HG03558 (cell line): ENCODE measurements at regions not wholly inside any gene's neighbourhood (a gene's known extent, or its start where the extent isn't known, plus 50 kb on each side); places are given as distances from the start of the nearest gene placed in this dataset.
"Not testable (repeated sequence)": the region's sequence is repeated elsewhere in the genome, so short reads cannot be mapped to it uniquely, and the experiment has no call there.

Experiments
- ATAC-seq: cut with Tn5 transposase; IDR thresholded peaks from one replicate; pipeline ENCODE4 v1.9.1; 2021; ENCODE audit warnings: moderate number of reproducible peaks; ENCODE audit not compliant: unreplicated experiment; ENCODE audit errors: extremely low read depth

DNA sequence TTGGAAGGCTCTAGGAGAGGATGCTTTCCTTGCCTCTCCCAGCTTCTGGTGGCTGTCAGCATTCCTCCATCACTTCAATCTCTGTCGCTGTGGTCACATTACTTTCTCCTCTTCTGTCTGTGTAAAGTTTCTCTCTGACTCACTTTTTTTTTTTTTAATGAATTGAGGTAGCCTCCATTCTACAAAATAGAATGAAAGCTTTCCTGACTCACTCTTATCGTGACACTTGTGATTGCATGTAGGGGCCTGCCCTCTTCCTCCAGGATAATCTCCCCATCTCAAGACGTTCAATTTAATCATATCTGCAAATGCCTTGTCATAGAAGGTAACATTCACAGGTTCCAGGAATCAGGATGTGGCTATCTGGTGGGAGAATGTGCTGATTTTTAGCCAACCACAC is 153.5 kb upstream of the HMGA2 start:
- no peak for ATAC-seq

- no peak for ATAC-seq
Measured at GRCh38 chr12:65672441-65672840, 151.8 kb upstream of the HMGA2 start.

GRCh38 chr12:65673156-65673690 is 151.1 kb upstream of the HMGA2 start:
- no peak for ATAC-seq

DNA sequence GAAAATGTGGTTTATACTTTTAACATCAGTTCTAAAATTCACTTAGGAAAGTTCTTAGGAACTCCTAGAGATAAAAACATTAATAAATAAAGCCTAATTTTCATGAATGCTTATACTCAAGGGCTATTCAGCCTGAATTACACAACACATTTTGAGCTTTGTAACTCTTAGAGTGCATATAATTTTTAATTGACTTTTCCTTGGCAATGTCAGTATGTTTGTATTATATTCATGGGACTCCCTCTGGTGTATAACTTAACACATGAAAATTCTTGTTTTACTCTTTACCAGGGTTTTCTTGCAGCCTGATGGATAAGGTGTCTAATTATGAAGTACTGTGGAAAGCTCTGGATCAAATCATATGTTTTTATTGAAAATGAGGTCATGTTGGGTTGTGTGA is 150.6 kb upstream of the HMGA2 start:
- no peak for ATAC-seq

GRCh38 chr12:65675141-65675621 is 149.1 kb upstream of the HMGA2 start:
- ATAC-seq: no peak

- ATAC-seq: not testable (repeated sequence)
Measured at GRCh38 chr12:65678172-65678571, 146.1 kb upstream of the HMGA2 start.

DNA sequence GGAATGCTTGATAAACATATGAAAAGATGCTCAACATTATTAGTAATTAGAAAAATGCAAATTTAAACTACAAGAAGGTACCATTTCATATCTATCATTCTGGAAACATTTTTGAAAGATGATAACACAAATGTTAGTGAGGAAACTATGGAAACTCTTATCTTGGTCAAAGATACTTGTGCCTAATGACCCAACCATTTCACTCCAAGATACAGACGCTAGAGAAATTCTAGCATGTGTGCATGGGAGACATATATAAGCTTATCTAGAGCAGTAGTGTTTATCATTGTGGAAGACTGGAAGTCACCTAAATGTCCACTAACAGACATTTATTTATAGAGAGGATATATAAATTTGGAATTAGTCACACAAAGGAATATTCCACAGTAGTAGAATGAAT is 143.1 kb upstream of the HMGA2 start:
- no peak for ATAC-seq

- no peak for ATAC-seq
Measured at GRCh38 chr12:65682112-65682511, 142.2 kb upstream of the HMGA2 start.

DNA sequence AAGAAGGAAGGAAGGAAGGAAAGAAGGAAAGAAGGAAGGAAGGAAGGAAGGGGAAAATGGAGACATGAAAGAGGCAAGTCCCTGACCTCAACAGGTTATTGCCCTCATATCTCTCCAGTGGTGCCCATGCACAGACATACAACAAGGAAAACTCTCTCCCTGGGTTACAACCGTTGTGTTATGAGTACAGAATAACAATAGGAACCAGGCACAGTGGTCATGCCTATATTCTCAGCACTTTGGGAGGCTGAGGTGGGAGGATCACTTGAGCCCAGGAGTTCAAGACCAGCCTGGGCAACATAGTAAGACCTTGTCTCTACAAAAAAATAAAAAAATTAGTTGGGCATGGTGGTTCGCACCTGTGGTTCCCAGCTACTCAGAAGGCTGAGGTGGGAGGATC is 139.4 kb upstream of the HMGA2 start:
- ATAC-seq: no peak

- ATAC-seq: no peak
Measured at GRCh38 chr12:65685514-65685913, 138.8 kb upstream of the HMGA2 start.

- ATAC-seq: no peak
Measured at GRCh38 chr12:65689508-65689907, 134.8 kb upstream of the HMGA2 start.

- ATAC-seq: no peak
Measured at GRCh38 chr12:65690477-65690876, 133.8 kb upstream of the HMGA2 start.

DNA sequence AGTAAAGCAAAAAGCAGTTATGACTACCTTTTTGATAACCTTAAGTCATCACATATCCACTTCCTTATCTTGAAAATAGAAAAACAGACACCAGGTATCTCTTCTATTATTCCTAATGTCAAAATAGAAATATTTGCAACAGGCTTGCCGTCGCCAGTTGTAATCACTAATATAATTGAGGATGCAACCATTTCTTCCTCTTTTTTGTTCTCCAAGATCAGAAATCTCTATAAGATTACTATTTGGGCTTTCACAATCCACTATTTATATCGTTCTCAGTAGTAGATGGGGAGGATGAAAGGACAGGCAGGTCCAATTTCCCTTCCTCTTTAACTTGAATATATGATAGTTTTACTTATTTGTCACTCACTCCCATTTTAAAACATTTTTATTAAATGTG is 130.2 kb upstream of the HMGA2 start:
- ATAC-seq: no peak

DNA sequence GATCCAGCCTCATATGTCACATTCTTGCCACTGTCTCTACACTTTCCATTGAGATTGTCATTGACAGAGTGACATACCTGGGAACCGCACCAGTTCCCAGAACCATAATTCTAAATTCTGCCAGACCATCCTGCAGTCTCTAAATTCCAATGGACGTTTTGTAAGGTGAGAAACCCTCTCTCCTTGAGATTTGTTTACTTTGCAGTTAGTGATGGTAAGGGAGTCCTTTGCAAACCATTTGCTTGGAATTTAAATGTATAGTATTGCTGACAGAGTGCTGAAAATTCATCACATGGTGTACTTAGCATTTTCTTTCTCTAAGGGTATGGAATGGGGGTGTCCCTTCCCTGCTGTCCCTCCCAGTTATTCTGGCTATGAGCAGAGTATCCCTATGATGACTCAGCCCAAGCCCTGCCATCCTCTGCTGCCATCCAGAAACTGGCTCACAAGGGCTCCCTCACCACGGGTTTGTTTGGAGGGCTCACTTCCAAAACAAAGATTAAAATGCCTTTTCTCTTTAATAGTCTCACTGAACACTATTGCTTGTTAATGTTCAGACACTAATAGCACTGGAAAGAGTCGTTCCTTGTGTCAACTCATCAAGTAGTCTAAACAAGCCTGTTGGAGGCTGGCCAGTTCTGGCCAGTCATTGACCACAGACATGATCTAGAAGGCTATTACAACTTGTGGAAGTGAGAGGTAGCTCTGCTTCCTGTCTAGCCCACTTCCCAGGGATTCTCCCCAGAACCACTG is 129.0 kb upstream of the HMGA2 start:
- no peak for ATAC-seq

GRCh38 chr12:65696227-65696626 is 128.1 kb upstream of the HMGA2 start:
- ATAC-seq: no peak

- ATAC-seq: no peak
Measured at GRCh38 chr12:65699251-65699650, 125.0 kb upstream of the HMGA2 start.

DNA sequence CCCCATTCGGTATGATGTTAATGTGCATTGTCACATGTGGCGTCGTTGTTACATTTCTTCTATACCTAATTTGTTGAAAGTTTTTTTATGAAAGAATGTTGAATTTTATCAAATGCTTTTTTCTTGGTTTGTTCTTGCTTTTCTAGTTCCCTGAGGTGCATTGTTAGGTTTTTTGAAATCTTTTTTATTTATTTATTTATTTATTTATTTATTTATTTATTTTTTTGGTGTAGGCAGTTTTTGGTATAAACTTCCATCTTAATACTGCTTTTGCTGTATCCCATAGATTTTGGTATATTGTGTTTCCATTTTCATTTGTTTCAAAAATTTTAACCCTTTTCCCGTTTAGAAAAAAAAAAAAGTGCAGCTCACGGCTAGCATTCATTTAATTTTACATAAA is 121.1 kb upstream of the HMGA2 start:
- no peak for ATAC-seq

DNA sequence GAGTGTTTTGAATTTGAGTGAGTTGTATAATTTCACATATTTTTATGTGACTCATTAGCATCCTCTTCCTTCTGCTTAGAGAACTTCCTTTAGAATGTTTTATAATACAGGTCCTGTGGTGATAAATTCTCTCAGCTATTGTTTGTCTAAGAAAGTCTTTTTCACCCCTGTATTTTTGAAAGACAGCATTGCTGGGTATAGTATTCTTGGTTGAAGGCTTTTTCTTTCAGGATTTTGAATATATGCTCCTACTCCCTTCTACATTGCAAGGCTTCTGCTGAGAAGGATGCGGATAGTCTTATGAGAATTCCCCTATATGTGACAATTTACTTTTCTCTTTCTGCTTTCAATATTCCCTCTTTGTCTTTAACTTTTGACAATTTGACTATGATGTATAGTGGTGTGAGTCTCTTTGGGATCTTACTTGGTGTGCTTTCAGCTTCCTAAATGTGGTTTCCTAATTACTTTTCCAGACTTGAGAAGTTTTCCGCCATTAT is 118.9 kb upstream of the HMGA2 start:
- ATAC-seq: no peak

- no peak for ATAC-seq
Measured at GRCh38 chr12:65707051-65707450, 117.2 kb upstream of the HMGA2 start.

GRCh38 chr12:65712260-65713004 is 111.9 kb upstream of the HMGA2 start:
- no peak for ATAC-seq

DNA sequence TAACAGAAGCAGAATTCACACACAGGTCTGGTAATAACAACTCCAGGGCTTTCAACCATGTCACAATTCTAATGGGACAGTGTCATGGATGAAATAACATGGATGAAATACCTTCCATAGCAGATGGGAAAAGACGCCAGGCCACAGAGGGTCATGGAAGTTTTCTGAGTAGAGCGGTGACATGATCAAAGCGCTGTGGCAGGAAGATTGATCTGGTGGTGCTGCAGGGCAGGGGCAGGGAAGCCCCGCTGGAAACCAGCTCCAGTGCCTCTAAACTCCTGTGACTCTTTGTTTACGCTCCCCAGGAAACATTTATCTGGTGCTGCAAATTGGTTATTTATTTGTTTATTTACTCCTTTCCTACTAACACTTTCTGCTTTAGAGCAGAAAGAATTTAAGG is 108.3 kb upstream of the HMGA2 start:
- ATAC-seq: no peak
